Ascending aorta (tissue), 2 donors: ENCODE measurements at regions not wholly inside any gene's neighbourhood (a gene's known extent, or its start where the extent isn't known, plus 50 kb on each side); places are given as distances from the start of the nearest gene placed in this dataset.
"Not testable (repeated sequence)": the region's sequence is repeated elsewhere in the genome, so short reads cannot be mapped to it uniquely, and the experiment has no call there.

Experiments
- DNase-seq, 2 donors: peaks; one replicate each; pipeline ENCODE4 v3.0.0-alpha.2; 2019; ENCODE audit warnings: low spot score in 2 of 2
- H3K27ac ChIP-seq, 2 donors: fragments of 200-600 bp; sonication (generic); one replicate each; pipeline ENCODE4 v1.5.1; 2016 to 2017; ENCODE audit warnings: mild to moderate bottlenecking in 1 of 2
- H3K27me3 ChIP-seq: fragments of 200-600 bp; sonication (generic); one replicate; pipeline ENCODE4 v1.5.1; 2017
- H3K36me3 ChIP-seq, 2 donors: fragments of 200-600 bp; sonication (generic); one replicate each; pipeline ENCODE4 v1.5.1; 2016
- H3K4me1 ChIP-seq, 2 donors: fragments of 200-600 bp; sonication (generic); one replicate each; pipeline ENCODE4 v1.5.1; 2016 to 2017; ENCODE audit warnings: mild to moderate bottlenecking in 1 of 2
- H3K4me3 ChIP-seq, 2 donors: fragments of 200-600 bp; sonication (generic); one replicate each; pipeline ENCODE4 v1.5.1; 2016 to 2017; ENCODE audit warnings: mild to moderate bottlenecking in 1 of 2
- H3K9me3 ChIP-seq, 2 donors: fragments of 200-600 bp; sonication (generic); one replicate each; pipeline ENCODE4 v1.5.1; 2016
- intact Hi-C: fragments of 100-400 bp; cut with DNase I; formaldehyde crosslinking; loops from one replicate; pipeline ENCODE4 v1.15.1; 2023
- TF ChIP-seq, protein P1 (sequence below), 3 experiments: fragments of 200-600 bp in 2 of 3; fragments of 450-650 bp in 1 of 3; sonication (generic) in 2 of 3; IDR thresholded peaks; one replicate each; pipeline ENCODE4 v1.5.1; 2016 to 2019; ENCODE audit warnings: antibody characterized with exemption in 3 of 3, mild to moderate bottlenecking in 1 of 3, moderate library complexity in 1 of 3

DNA sequence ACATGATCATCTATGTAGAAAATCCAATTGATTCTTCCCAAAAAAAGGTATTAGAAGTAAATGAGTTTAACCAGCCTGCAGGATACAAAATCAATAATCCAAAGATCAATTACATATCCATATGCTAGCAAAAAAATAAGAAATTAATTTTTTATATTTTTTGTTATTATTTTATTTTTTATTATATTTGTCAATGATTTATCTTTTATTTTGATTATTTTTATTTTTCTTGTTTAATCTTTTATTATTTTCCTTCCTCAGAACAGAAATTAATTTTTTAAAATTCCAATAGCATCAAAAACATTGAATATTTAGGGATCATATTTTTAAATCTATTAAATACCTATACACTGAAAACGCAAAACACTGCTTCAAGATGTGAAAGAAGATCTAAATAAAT lies 331.2 kb downstream of the PLPP3 start:
- H3K9me3 ChIP-seq, result no peaks in the 10 kb centered on the region
- H3K4me1 ChIP-seq, result no peaks in the 10 kb centered on the region
- H3K36me3 ChIP-seq, result no peaks in the 10 kb centered on the region
- no peak for DNase-seq
- TF ChIP-seq, protein P1, sequence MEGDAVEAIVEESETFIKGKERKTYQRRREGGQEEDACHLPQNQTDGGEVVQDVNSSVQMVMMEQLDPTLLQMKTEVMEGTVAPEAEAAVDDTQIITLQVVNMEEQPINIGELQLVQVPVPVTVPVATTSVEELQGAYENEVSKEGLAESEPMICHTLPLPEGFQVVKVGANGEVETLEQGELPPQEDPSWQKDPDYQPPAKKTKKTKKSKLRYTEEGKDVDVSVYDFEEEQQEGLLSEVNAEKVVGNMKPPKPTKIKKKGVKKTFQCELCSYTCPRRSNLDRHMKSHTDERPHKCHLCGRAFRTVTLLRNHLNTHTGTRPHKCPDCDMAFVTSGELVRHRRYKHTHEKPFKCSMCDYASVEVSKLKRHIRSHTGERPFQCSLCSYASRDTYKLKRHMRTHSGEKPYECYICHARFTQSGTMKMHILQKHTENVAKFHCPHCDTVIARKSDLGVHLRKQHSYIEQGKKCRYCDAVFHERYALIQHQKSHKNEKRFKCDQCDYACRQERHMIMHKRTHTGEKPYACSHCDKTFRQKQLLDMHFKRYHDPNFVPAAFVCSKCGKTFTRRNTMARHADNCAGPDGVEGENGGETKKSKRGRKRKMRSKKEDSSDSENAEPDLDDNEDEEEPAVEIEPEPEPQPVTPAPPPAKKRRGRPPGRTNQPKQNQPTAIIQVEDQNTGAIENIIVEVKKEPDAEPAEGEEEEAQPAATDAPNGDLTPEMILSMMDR (IDR thresholded peaks at IDR 0.05), result no peak
- no peaks in the 10 kb centered on the region for H3K27me3 ChIP-seq
- no peak overlapping the region for H3K4me3 ChIP-seq
- intact Hi-C loops, result no loop called here
- H3K27ac ChIP-seq, result no peak overlapping the region

DNA sequence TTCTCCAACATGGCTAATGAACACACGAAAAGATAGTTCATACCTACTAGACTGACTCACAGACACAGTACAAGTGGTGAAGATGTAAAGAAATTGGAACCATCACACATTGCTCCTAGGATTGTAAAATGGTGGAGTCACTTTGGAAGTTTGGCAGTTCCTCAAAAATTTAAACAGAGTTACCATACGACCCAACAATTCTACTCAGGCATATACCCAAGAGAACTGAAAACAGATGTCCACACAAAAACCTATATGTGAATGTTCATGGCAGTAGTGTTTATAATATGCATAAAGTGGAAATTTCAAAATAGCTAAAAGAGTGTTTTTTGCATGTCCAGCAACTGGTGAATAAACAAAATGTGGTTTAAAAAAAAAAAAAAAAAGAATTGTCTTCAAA lies 332.6 kb downstream of the PLPP3 start:
- H3K27ac ChIP-seq, H3K27me3 ChIP-seq, intact Hi-C loops, H3K4me1 ChIP-seq, H3K36me3 ChIP-seq, H3K4me3 ChIP-seq, DNase-seq, H3K9me3 ChIP-seq: not testable (repeated sequence)

DNA sequence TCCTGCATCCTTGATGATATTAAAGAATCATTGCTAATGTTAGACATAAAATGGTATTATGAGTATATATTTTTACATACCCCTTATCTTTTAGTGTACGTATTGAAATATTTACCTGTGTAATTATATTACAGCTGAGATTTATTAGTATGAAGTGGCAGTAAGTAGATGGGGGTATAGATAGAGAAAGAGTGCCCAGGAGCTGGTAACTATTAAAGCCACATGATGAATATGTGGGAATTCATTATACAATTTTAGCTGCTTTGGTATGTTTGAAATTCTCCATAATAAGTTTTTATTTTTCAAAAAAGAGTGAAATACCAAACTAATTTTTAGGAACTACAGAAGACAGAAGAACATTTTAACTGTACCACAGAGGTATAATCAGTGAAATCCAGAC lies 339.0 kb downstream of the PLPP3 start:
- H3K36me3 ChIP-seq, result no peaks in the 10 kb centered on the region
- H3K9me3 ChIP-seq, result peaks cover 0 to 11% of the 10 kb centered on the region in 2 donors
- H3K4me3 ChIP-seq, result no peak overlapping the region
- TF ChIP-seq, protein P1 (IDR thresholded peaks at IDR 0.05), result no peak
- no peak overlapping the region for H3K27ac ChIP-seq
- DNase-seq, result no peak
- H3K27me3 ChIP-seq, result no peaks in the 10 kb centered on the region
- intact Hi-C loops, result no loop called here
- no peaks in the 10 kb centered on the region for H3K4me1 ChIP-seq

DNA sequence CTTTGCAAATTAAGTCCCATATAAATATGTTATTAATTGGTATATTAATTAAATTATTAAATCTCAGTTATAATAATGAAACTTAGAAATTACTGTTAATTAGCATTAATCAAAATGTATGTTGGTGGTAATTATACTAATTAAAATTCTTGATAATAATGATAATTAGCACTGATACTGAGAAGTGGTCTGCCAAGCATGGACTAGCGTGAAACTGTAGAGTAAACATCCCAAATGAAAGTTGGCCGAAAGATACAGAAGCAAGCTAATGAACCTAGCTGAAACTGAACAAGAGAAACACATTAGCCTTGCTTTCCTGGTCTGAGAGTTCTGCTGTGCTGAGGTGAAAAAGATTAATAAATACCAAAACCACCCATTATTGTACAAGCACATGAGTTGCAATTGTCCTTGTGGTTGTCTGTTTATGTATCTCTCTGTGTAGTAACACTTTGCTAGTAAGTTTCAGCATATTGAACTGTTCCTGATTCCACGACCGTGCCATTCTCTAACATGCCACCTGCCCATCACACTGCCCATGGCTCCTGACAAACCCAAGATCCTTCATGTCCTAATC lies 341.8 kb downstream of the PLPP3 start:
- Histone ChIP-seq H3K4me3 (no peak overlapping the region), H3K27me3 (no peaks in the 10 kb centered on the region), H3K9me3 (peaks cover 0 to 11% of the 10 kb centered on the region in 2 donors), H3K4me1 (no peaks in the 10 kb centered on the region), H3K36me3 (no peaks in the 10 kb centered on the region), H3K27ac (no peak overlapping the region)
- DNase-seq, result no peak
- TF ChIP-seq, protein P1 (IDR thresholded peaks at IDR 0.05), result no peak
- intact Hi-C loops, result no loop called here

DNA sequence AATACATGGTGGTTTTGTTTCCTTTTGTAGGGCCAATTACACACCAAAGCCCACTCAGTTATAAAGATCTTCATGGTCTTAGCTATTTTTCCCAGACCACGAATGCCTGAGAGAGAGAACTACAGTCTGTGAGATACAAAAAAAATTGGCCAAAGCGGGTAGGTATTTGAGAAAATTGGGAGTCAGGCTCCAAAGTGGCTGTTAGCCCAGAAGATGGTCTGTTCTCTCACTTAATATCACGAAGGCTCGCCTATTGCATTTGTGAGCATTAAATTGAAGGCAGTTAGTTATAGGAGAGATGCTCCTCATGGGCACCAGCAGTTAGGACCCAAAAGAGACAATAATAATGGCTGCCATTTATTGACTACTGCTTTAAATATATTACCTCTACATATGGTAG lies 342.7 kb downstream of the PLPP3 start:
- Histone ChIP-seq H3K27me3 (no peaks in the 10 kb centered on the region), H3K36me3 (no peaks in the 10 kb centered on the region), H3K9me3 (peaks cover 0 to 7% of the 10 kb centered on the region in 2 donors), H3K4me3 (no peak overlapping the region), H3K27ac (no peak overlapping the region), H3K4me1 (no peaks in the 10 kb centered on the region)
- DNase-seq, result no peak
- intact Hi-C loops, result no loop called here
- TF ChIP-seq, protein P1 (IDR thresholded peaks at IDR 0.05), result no peak

DNA sequence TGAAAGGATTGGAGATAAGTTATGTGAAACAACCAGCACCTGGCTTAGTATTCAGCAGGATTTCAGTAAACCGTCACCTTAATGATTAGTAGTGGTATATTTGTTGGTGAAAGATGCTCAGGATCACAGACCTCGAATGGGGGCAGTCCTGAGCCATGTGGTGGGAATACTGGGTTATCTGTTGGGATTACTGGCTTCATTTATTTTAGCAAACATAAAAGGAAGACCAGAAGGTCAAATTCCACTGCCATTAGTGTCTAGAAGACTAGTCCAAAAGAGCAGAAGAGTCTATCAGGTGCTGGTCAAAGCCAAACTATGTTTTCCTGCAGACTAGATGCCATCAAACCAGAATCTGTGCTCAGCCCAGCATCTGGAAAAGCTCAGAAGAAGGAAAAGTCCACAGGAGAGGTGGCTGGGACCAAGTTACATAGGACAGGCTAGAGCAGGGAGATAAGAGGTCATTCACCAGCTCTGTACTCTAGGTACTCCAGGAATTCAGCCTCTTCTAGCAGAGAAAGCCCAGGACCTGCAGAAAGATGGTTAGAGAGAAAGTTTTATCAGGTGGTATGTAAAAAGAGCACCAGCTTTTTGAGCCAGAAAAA lies 343.4 kb downstream of the PLPP3 start:
- DNase-seq, result no peak

More for the DNA sequence above, 343.4 kb downstream of the PLPP3 start:
- Histone ChIP-seq H3K4me3 (no peak overlapping the region), H3K9me3 (peaks cover 0 to under 1% of the 10 kb centered on the region in 2 donors), H3K27ac (no peak overlapping the region), H3K36me3 (no peaks in the 10 kb centered on the region), H3K27me3 (no peaks in the 10 kb centered on the region), H3K4me1 (no peaks in the 10 kb centered on the region)
- TF ChIP-seq, protein P1 (IDR thresholded peaks at IDR 0.05), result no peak
- intact Hi-C loops, result no loop called here
